Stomach (tissue), 8 donors: ENCODE measurements at regions not wholly inside any gene's neighbourhood (a gene's known extent, or its start where the extent isn't known, plus 50 kb on each side); places are given as distances from the start of the nearest gene placed in this dataset.

Experiments
- DNase-seq, 2 donors: peaks; one replicate each; pipeline versions ENCODE4 v3.0.0 to v3.0.0-alpha.2; 2013 to 2019
- H3K27ac ChIP-seq, 5 donors: fragments of 200-600 bp in 4 of 5; sonication (generic) in 4 of 5; one replicate each; pipeline ENCODE4 v1.5.1; 2013 to 2019; ENCODE audit warnings: mild to moderate bottlenecking in 1 of 5, moderate library complexity in 1 of 5
- H3K27me3 ChIP-seq, 3 donors: fragments of 200-600 bp; sonication (generic); one replicate each; pipeline ENCODE4 v1.5.1; 2017 to 2019; ENCODE audit warnings: mixed run types in 1 of 3
- H3K36me3 ChIP-seq, 4 donors: fragments of 200-600 bp; sonication (generic); 1 replicate in 3 of 4; 2 replicates in 1 of 4; pipeline ENCODE4 v1.5.1; 2016 to 2019
- H3K4me1 ChIP-seq, 4 donors: fragments of 200-600 bp; sonication (generic); one replicate each; pipeline ENCODE4 v1.5.1; 2016 to 2019
- H3K4me3 ChIP-seq, 4 donors: fragments of 200-600 bp; sonication (generic) in 3 of 4; one replicate each; pipeline ENCODE4 v1.5.1; 2016 to 2019; ENCODE audit warnings: mild to moderate bottlenecking in 1 of 4
- H3K9me3 ChIP-seq, 4 donors: fragments of 200-600 bp; sonication (generic); one replicate each; pipeline ENCODE4 v1.5.1; 2016 to 2019
- EP300 ChIP-seq: sonication (generic); formaldehyde crosslinking; IDR thresholded peaks from one replicate; pipeline ENCODE4 v1.6.1; 2017; ENCODE audit warnings: antibody characterized with exemption
- POLR2A ChIP-seq, 4 donors: fragments of 450-650 bp; IDR thresholded peaks; one replicate each; pipeline ENCODE4 v1.6.1; 2016; ENCODE audit warnings: antibody characterized with exemption in 4 of 4, control low read depth in 2 of 4, mild to moderate bottlenecking in 1 of 4, moderate library complexity in 1 of 4
- POLR2AphosphoS5 ChIP-seq, 3 donors: sonication (generic); formaldehyde crosslinking; IDR thresholded peaks; one replicate each; pipeline ENCODE4 v1.6.1; 2016; ENCODE audit warnings: antibody characterized with exemption in 3 of 3
- WGBS, 5 donors: extraction: QIAGEN DNeasy Blood & Tissue Kit in 3 of 5; methylation state at CpG; one replicate each; pipeline versions ENCODE4 v1.1.5 to v1.1.7; 2013 to 2018; 5-methylcytosine and 5-hydroxymethylcytosine counted together
- intact Hi-C: fragments of 100-400 bp; cut with DNase I; formaldehyde crosslinking; loops from one replicate; pipeline ENCODE4 v1.15.1; 2023; ENCODE audit warnings: low total_unique reads
- TF ChIP-seq, protein P1 (sequence below), 7 experiments: fragments of 450-650 bp in 4 of 7; fragments of 200-600 bp in 3 of 7; sonication (generic) in 3 of 7; IDR thresholded peaks; one replicate each; pipeline ENCODE4 v1.5.1; 2016 to 2019; ENCODE audit warnings: antibody characterized with exemption in 7 of 7, control low read depth in 2 of 7, mild to moderate bottlenecking in 1 of 7
- donor health status: healthy with polysubstance abuse.
- donor health status: Bipolar disorder and iron deficiency.
- donor health status: healthy.

DNA sequence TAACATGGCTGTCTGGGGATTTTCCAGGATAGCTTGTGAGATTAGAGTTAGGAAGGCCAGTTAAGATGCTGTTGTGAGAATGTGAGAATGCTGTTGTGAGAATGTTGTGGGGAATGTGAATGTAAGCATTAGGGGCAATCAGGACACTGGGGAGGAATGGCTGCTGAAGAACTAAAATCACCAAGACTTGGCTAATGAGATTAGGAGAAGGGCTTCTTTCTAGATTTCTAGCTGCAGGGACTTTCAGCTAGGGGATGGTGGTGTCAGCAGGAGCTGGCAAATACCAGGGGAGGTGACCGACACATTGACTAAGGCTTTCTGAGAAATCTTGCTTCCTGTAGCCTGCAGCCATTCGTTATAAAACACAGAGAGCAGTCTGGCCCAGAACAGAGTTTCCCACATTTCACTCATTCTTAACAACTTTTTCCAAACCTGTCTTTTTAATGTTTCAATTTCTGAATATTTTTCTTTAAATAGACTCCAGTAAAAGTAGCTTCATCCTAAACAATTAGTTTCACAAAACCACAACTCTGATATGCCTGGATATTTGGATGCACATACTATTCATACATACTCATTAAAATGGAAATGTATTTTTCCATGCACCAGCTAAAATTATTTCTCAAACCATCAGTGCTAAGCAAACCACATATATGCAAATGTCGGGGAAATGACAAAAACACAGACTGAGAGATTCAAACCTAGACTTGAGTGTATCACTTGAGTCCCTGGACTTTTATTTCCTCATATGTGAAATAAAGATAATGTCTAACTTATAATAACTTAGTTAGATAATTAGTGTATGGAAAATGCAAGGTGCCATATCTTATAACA is 89.3 kb upstream of the TNC start:
- H3K4me1 ChIP-seq: peaks cover 0 to 10% (median 4%) of the 10 kb centered on the region in 4 donors
- intact Hi-C loops: no loop called here
- TF ChIP-seq, protein P1, sequence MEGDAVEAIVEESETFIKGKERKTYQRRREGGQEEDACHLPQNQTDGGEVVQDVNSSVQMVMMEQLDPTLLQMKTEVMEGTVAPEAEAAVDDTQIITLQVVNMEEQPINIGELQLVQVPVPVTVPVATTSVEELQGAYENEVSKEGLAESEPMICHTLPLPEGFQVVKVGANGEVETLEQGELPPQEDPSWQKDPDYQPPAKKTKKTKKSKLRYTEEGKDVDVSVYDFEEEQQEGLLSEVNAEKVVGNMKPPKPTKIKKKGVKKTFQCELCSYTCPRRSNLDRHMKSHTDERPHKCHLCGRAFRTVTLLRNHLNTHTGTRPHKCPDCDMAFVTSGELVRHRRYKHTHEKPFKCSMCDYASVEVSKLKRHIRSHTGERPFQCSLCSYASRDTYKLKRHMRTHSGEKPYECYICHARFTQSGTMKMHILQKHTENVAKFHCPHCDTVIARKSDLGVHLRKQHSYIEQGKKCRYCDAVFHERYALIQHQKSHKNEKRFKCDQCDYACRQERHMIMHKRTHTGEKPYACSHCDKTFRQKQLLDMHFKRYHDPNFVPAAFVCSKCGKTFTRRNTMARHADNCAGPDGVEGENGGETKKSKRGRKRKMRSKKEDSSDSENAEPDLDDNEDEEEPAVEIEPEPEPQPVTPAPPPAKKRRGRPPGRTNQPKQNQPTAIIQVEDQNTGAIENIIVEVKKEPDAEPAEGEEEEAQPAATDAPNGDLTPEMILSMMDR (IDR thresholded peaks at IDR 0.05): no peak
- TF ChIP-seq POLR2AphosphoS5 (IDR thresholded peaks at IDR 0.05): no peak
- TF ChIP-seq EP300: no peak
- no peak for TF ChIP-seq POLR2A (IDR thresholded peaks at IDR 0.05)
- H3K4me3 ChIP-seq: no peak overlapping the region
- H3K27ac ChIP-seq: no peak overlapping the region
- WGBS, 5 donors: 66 to 78% (median 72%) methylated on average over 3 of the region's 3 CpGs
- H3K27me3 ChIP-seq: no peaks in the 10 kb centered on the region
- DNase-seq: no peak
- H3K9me3 ChIP-seq: no peaks in the 10 kb centered on the region
- no peaks in the 10 kb centered on the region for H3K36me3 ChIP-seq

DNA sequence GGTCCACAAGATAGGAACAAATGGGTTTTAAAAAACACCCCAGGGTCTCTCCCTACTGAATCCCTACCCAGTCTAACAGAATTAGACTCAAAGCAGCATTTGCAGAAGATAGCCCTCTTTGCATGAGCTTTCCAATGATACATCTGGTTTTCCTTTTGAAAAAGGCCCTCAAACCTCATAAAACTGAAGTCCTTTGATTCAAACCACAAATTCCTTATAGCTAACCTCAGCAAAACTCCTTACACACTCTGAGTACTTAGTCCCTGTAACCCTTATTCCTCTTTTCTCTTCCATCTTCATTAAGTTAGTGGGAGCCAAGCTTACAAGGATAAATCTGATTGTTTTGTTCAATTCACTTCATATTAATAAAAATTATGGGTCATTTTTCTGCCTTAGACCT is 90.5 kb upstream of the TNC start:
- no peak for DNase-seq
- intact Hi-C loops: no loop called here
- TF ChIP-seq EP300 (no peak), POLR2A (IDR thresholded peaks at IDR 0.05) (no peak), POLR2AphosphoS5 (IDR thresholded peaks at IDR 0.05) (no peak)
- TF ChIP-seq, protein P1 (IDR thresholded peaks at IDR 0.05): no peak
- Histone ChIP-seq H3K4me1 (peaks cover 0 to 13% (median 6%) of the 10 kb centered on the region in 4 donors), H3K4me3 (no peak overlapping the region), H3K9me3 (no peaks in the 10 kb centered on the region), H3K36me3 (no peaks in the 10 kb centered on the region), H3K27ac (no peak overlapping the region), H3K27me3 (no peaks in the 10 kb centered on the region)

DNA sequence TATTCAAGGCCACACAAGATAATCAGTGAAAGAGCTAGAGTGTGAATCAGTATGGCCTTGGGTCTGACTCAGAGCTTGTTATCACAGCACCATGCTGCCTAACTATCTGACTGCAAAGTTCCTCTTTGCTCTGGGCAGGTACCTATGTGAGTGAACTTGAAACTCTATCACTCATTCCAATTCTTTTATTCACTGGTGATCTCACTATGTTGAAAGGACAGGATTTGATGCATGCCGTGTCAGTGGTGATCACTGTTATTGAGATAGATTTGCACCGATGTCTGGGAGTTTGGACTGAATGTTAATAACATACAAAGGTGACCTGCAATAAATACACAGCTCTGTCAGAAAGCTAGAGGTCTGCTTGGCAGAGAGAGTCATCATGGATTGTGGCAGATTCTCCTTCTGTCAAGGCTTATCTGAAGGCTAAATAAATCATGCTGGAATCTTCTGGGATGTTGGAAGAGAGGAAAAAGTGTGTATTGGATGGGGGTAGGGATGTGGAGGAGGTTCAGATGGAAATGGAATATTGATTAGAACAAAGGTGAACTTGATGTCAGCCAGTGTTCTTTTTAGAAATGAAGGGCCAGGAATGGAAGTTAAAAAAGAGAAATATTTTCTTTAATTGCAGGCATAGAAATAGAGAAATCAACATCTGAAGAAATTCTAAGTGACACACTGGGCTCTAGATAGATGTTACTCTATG is 91.8 kb upstream of the TNC start:
- H3K4me3 ChIP-seq: no peak overlapping the region
- H3K27me3 ChIP-seq: no peaks in the 10 kb centered on the region
- TF ChIP-seq EP300: no peak
- no peak for TF ChIP-seq POLR2A (IDR thresholded peaks at IDR 0.05)
- TF ChIP-seq, protein P1 (IDR thresholded peaks at IDR 0.05): no peak
- no peak for TF ChIP-seq POLR2AphosphoS5 (IDR thresholded peaks at IDR 0.05)
- no peaks in the 10 kb centered on the region for H3K36me3 ChIP-seq
- no peak overlapping the region for H3K27ac ChIP-seq
- DNase-seq: no peak
- no peaks in the 10 kb centered on the region for H3K9me3 ChIP-seq
- 36 to 69% (median 48%) methylated on average over 2 of the region's 2 CpGs for WGBS, 5 donors
- intact Hi-C loops: no loop called here
- H3K4me1 ChIP-seq: peaks cover 0 to 13% (median 6%) of the 10 kb centered on the region in 4 donors

DNA sequence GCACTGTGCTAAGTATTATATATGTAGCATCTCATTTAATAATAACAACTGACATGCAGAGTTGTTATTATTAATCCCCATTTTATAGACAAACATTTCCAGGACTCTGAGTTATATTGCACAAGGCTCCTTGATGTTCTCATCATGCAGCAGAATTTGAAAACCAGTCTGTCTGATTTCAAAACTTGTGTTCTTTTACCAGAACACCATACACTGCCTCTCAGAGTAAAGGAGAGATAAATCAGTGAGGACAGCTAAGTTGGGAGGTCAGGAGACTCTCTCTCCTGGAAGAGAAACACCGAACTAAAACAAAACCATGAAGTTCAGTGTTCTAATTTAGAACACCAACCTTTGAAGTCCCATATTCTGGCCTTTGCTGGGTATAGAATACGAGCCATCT is 92.7 kb upstream of the TNC start:
- DNase-seq: no peak
- Histone ChIP-seq H3K9me3 (no peaks in the 10 kb centered on the region), H3K36me3 (no peaks in the 10 kb centered on the region), H3K4me3 (no peak overlapping the region), H3K4me1 (peaks cover 0 to 13% (median 6%) of the 10 kb centered on the region in 4 donors), H3K27ac (no peak overlapping the region), H3K27me3 (no peaks in the 10 kb centered on the region)
- intact Hi-C loops: no loop called here
- TF ChIP-seq EP300 (no peak), POLR2AphosphoS5 (IDR thresholded peaks at IDR 0.05) (no peak), POLR2A (IDR thresholded peaks at IDR 0.05) (no peak)
- TF ChIP-seq, protein P1 (IDR thresholded peaks at IDR 0.05): no peak
- WGBS, 5 donors: 88 to 95% (median 92%) methylated on average over 2 of the region's 2 CpGs
